NOMO-1 (cell line): ENCODE measurements at regions not wholly inside any gene's neighbourhood (a gene's known extent, or its start where the extent isn't known, plus 50 kb on each side); places are given as distances from the start of the nearest gene placed in this dataset.
"Not testable (repeated sequence)": the region's sequence is repeated elsewhere in the genome, so short reads cannot be mapped to it uniquely, and the experiment has no call there.

Source experiments
- DNase-seq, 2 experiments: peaks; one replicate each; lab custom pipeline; 2025; ENCODE audit not compliant: unreplicated experiment in 2 of 2; lab: John Stamatoyannopoulos, UW

GRCh38 chr1:234851450-234852438 is 241.8 kb upstream of the IRF2BP2 start:
- DNase-seq: peak; percentile 73 to 88

- peak in 1 of 2 experiments; percentile 45 for DNase-seq
Observed at GRCh38 chr1:234849832-234850231, 239.9 kb upstream of the IRF2BP2 start.

DNA sequence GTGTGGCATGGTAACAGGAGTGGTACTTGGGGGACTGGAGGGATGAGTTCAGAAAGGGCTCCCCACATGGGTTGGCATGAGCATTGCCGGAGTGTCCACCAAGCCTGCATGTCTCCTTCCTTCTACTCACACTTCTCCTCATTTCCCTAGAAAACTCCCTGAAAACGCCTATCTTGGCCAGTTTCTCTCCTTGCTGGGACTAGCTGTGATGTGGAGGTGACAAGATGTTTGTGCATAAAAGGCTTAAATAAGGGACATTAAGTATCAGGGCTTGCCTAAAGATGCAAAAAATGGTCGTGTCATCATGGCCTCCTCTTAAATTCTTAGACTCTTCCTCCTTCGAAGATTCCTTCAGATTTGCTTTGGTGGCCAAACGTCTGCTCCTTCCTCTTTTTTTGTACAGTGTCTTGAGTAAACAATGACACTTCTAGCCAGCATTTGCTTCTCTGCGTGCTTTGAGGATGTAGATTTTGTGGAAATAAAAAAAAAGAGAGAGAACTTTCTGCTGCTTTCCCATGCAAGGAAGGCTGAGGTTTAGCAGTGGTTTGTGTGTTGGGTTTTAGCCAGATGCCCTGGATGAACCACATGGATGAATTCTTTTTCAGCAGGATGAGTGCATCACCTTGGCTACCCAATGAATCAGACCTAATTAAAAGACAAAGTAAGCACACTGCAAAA is 239.1 kb upstream of the IRF2BP2 start:
- DNase-seq: peak; percentile 91 to 97

DNA sequence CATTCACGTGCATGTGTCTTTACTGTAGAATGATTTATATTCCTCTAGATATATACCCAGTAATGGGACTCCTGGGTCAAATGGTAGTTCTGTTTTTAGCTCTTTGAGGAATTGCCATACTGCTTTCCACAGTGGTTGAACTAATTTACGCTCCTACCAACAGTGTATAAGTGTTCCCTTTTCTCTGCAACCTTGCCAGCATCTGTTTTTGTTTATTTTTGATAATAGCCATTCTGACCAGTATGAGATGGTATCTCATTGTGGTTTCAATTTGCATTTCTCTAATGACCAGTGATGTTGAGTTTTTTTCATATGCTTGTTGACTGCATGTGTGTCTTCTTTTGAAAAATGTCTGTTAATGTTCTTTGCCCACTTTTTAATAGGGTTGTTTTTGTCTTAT is 236.8 kb upstream of the IRF2BP2 start:
- DNase-seq: not testable (repeated sequence)

GRCh38 chr1:234845836-234846235 is 235.9 kb upstream of the IRF2BP2 start:
- DNase-seq: no peak

DNA sequence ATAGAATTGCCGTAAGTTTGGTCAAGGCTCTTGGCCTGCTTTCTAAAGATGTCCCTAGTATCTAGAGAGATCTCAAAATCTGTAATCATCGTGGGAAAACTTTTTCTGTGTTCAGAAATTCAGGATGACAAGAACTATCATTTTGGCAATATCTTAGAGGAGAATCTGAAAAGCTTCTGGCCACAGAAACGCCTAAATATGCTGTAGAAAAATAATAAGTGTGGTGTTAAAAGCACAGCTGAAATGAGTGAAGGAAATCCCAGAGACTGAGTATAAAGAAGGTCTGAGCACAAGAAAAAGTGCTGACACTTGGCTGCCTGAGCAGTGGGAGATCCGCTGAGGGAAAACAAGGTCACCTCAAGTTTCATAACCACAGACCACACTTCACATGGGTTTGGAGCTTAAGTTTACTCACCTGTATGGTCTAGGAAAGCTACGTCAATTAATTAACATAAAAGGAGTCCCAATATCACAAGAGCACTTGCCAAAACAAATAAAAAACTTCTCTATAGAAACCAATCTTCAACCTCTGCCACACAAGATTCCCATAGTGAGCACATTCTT is 235.2 kb upstream of the IRF2BP2 start:
- no peak for DNase-seq

GRCh38 chr1:234844479-234845031 is 234.6 kb upstream of the IRF2BP2 start:
- DNase-seq: peak in 1 of 2 experiments; percentile 20

DNA sequence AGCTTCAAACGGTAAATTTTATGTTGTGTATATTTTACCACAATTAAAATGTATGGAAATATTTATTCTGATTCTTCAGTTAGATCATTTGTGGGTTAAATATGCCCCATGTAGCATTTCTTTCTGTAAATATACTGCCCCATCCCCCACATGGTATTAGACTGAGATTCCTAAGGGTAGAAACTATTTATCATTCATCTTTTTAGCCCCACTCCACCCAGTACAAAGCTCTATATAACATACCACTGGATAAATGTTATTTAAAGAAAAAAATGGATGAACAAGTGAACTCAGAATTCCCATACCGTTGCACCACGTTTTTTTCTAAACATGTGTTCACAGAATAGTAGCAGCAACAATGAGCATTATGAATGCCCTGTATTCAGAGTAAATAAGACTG is 234.0 kb upstream of the IRF2BP2 start:
- no peak for DNase-seq

DNA sequence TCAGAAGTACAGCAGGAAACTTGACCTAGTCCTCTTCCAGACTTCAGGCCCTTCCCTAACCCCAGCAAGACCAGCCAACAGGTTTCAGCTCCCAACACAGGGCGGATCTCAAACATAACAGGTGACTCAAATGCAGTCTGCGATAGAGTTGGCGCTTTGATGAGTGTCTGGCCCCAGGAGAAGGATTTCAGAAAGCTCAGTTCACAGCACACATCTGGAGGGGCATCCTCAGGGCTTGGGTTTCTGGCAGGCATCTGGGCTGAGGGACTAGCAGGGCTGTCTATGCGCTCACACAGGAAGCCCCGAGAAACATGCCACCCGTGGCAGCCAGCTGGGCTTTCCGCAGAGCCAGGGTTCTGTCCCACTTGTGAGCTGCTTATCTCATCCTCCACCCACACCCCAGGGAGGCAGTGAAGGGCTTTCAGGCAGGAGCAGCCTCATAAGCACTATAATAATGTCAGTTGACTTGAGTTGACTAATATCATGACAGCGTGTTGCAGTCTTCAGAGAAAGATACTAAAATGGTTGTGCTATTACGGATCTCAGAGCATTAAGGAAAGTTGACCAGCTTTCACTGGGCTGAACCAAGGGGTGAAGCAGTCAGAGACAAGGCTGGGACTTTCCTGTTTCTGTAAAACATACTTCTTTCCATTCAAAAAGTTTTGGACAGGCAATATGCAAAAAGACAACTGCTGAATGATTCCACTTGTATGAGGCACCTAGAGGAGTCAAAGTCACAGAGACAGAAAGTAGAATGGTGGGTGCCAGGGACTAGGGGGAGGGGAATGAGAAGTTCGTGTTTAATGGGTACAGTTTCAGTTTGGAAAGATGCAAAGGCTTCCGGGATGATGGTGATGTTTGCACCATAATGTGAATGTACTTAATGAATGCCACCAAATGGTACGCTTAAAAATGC is 233.0 kb upstream of the IRF2BP2 start:
- no peak for DNase-seq

- peak; percentile 95 to 98 for DNase-seq
Observed at GRCh38 chr1:234841710-234842231, 231.8 kb upstream of the IRF2BP2 start.

GRCh38 chr1:234841281-234841680 is 231.3 kb upstream of the IRF2BP2 start:
- DNase-seq: no peak

DNA sequence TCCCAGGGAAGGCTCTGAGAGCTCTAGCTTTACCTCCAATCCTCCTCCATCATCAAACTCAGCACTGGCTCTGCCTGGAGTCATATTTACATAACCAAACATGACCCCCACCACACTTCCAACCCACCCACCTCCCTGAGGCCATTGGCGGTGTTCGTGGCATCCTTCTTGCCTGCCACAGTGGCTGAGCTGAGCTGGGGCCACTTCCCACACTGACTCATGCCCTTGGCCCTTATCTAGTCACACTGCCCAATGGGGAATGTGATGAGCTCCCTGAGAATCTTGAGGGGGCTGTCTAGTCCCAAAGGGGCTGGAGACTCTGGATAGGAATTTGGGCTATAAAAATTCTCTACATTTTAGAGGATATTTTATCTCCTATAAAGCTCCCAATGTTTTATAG is 230.9 kb upstream of the IRF2BP2 start:
- no peak for DNase-seq

DNA sequence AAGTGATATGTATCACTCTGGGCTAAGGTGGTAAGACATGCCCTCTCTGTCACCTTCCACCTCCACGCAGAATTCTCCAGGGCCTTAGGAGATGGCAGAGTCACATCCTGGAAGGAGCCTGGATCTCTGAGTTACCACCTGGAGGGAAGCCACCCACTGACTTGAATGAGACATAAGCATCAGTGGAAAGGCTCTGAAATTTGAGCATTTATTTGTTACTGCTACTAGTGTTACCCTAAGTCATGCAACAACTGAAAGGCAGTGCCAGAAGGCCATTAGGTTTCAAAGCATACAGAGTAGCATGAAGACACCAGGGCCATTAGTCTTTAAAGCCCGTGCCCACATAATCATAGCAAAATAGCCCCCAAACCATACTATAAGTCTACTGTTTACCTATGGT is 230.3 kb upstream of the IRF2BP2 start:
- no peak for DNase-seq

GRCh38 chr1:234839663-234840062 is 229.7 kb upstream of the IRF2BP2 start:
- no peak for DNase-seq

- DNase-seq: no peak
Observed at GRCh38 chr1:234838820-234839219, 228.8 kb upstream of the IRF2BP2 start.

GRCh38 chr1:234838182-234838581 is 228.2 kb upstream of the IRF2BP2 start:
- peak; percentile 65 to 77 for DNase-seq

DNA sequence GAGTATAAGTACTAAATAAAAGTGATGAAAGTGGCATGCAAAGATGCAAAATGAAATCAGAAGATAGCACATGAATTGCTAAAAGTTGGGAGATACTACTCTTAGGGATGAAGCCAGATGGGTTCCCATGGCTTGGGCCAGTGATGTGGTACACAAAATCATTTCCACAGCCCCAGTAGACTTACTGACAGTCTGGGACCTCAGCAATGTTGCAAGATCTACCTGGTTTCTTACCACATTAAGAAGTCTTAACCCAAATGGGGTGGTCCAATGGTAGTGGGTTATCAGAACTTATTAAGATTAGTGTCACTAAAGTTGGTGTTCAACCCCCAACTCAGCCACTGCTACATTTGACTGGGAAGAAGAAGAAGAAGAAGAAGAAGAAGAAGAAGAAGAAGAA is 227.7 kb upstream of the IRF2BP2 start:
- peak in 1 of 2 experiments; percentile 23 for DNase-seq

- DNase-seq: no peak
Observed at GRCh38 chr1:234836776-234837357, 226.9 kb upstream of the IRF2BP2 start.

GRCh38 chr1:234836045-234836681 is 226.2 kb upstream of the IRF2BP2 start:
- DNase-seq: peak in 1 of 2 experiments; percentile 9
